Neural crest cell (in vitro differentiated cells): ENCODE measurements at regions not wholly inside any gene's neighbourhood (a gene's known extent, or its start where the extent isn't known, plus 50 kb on each side); places are given as distances from the start of the nearest gene placed in this dataset.

Source experiments
- DNase-seq: peaks from one replicate; pipeline ENCODE4 v3.0.0; 2021; ENCODE audit warnings: low read depth, mixed read lengths, low spot score
- H3K27ac Mint-ChIP-seq: one replicate; pipeline ENCODE4 v1.8.0; 2021; ENCODE audit warnings: mild to moderate bottlenecking, mixed read lengths; ENCODE audit not compliant: unreplicated experiment
- H3K27me3 Mint-ChIP-seq: 2 replicates; pipeline ENCODE4 v1.8.0; 2021; ENCODE audit warnings: low read depth, mild to moderate bottlenecking, mixed read lengths
- H3K36me3 Mint-ChIP-seq: 2 replicates; pipeline ENCODE4 v1.8.0; 2021; ENCODE audit warnings: low read depth, mild to moderate bottlenecking, mixed read lengths
- H3K4me1 Mint-ChIP-seq: 2 replicates; pipeline ENCODE4 v1.8.0; 2021; ENCODE audit warnings: mixed read lengths
- H3K4me3 Mint-ChIP-seq: one replicate; pipeline ENCODE4 v1.8.0; 2021; ENCODE audit warnings: mild to moderate bottlenecking, mixed read lengths
- H3K9me3 Mint-ChIP-seq: 2 replicates; pipeline ENCODE4 v1.8.0; 2021; ENCODE audit warnings: mixed read lengths
- TF ChIP-seq, protein P1 (sequence below): fragments of 200-600 bp; sonication (generic); conservative IDR thresholded peaks from 2 replicates; pipeline ENCODE4 v1.5.0; 2021; ENCODE audit warnings: antibody characterized with exemption, mild to moderate bottlenecking

DNA sequence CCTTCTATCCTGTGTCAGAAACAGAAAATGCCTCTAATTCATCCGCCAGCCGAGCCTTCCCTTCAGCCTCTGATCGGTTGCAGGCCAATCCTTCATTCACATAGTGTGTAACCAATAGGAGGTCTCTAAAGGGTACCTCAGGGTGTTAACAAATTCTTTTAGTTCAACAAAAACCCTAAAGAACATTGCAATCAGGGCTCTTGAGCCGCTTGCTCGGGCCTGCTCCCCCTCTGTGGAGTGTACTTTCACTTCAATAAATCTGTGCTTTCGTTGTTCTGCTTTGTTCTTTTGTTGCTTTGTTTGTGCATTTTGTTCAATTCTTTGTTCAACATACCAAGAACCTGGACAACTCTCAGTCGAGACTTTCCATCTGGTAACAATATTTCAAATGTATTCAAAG is 366.5 kb downstream of the KCTD12 start:
- TF ChIP-seq, protein P1, sequence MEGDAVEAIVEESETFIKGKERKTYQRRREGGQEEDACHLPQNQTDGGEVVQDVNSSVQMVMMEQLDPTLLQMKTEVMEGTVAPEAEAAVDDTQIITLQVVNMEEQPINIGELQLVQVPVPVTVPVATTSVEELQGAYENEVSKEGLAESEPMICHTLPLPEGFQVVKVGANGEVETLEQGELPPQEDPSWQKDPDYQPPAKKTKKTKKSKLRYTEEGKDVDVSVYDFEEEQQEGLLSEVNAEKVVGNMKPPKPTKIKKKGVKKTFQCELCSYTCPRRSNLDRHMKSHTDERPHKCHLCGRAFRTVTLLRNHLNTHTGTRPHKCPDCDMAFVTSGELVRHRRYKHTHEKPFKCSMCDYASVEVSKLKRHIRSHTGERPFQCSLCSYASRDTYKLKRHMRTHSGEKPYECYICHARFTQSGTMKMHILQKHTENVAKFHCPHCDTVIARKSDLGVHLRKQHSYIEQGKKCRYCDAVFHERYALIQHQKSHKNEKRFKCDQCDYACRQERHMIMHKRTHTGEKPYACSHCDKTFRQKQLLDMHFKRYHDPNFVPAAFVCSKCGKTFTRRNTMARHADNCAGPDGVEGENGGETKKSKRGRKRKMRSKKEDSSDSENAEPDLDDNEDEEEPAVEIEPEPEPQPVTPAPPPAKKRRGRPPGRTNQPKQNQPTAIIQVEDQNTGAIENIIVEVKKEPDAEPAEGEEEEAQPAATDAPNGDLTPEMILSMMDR = no peak
- DNase-seq = no peak
- no peak overlapping the region for H3K4me3 Mint-ChIP-seq
- no peaks in the 10 kb centered on the region for H3K36me3 Mint-ChIP-seq
- H3K9me3 Mint-ChIP-seq = peaks cover 7% of the 10 kb centered on the region
- no peaks in the 10 kb centered on the region for H3K27me3 Mint-ChIP-seq
- no peak overlapping the region for H3K27ac Mint-ChIP-seq
- peaks cover 21% of the 10 kb centered on the region for H3K4me1 Mint-ChIP-seq

DNA sequence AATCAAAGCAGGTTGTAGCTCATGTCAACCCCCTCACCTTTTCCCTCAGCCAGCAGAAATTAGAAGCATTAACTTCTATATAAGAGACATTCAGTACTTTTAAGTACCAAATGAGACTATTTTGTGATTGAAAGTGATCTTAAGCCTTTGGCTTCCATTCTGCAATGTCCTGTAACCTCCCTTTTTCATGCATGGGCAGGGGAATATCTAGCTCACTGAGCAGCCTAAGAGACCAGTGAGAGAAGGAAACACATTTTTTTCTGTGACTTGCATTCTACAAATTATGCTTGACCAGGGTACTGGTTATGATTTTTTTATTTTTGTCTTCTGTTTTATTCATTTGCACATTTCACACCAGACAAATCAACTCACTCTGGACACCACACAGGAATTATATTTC is 369.6 kb downstream of the KCTD12 start:
- no peaks in the 10 kb centered on the region for H3K36me3 Mint-ChIP-seq
- TF ChIP-seq, protein P1 = no peak
- H3K9me3 Mint-ChIP-seq = peaks cover 3% of the 10 kb centered on the region
- H3K4me3 Mint-ChIP-seq = no peak overlapping the region
- no peaks in the 10 kb centered on the region for H3K27me3 Mint-ChIP-seq
- DNase-seq = no peak
- H3K4me1 Mint-ChIP-seq = peaks cover 21% of the 10 kb centered on the region
- H3K27ac Mint-ChIP-seq = no peak overlapping the region

DNA sequence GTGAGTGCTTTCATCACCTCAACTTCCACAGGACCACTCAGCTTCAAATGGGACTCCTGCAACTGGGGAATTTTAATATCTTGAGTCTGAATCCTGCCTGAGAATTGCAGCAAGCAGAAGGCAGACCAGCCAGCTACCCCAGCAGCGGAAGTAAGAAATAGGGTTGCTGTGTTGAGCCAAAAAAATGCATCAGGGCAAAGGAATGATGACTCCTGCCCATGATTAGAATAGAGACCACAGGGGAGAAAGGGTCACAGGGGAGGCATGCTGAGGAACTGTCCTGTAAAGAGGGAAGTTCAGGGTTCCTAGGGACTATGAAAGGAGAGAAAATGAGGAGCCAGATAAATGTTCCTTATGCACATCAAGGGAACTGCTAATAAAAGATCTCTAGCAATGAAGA is 370.2 kb downstream of the KCTD12 start:
- H3K4me3 Mint-ChIP-seq = no peak overlapping the region
- no peaks in the 10 kb centered on the region for H3K36me3 Mint-ChIP-seq
- TF ChIP-seq, protein P1 = no peak
- peaks cover 21% of the 10 kb centered on the region for H3K4me1 Mint-ChIP-seq
- H3K27ac Mint-ChIP-seq = no peak overlapping the region
- H3K9me3 Mint-ChIP-seq = no peaks in the 10 kb centered on the region
- DNase-seq = no peak
- no peaks in the 10 kb centered on the region for H3K27me3 Mint-ChIP-seq

DNA sequence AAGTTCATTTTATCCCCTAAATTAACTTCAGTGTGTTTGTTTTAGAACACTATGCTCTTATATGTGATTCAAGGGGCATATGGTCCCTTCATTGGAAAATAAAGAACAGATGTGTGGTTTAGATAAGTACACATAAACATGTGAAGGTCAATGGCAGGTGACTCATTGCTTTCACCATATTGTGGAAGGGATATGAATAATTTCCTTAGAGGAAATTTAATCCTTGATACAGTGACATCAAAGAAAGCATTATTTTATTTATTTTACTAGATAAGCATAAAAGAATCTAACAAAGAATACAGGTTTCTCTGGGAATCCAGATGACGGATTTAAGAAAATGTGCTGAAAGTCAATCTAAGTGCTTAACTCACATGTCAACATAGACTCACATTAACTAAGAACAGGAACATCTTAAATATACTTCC is 373.5 kb downstream of the KCTD12 start:
- TF ChIP-seq, protein P1 = no peak
- H3K9me3 Mint-ChIP-seq = no peaks in the 10 kb centered on the region
- peaks cover 16% of the 10 kb centered on the region for H3K4me1 Mint-ChIP-seq
- H3K4me3 Mint-ChIP-seq = no peak overlapping the region
- no peak for DNase-seq
- no peak overlapping the region for H3K27ac Mint-ChIP-seq
- no peaks in the 10 kb centered on the region for H3K27me3 Mint-ChIP-seq
- no peaks in the 10 kb centered on the region for H3K36me3 Mint-ChIP-seq

DNA sequence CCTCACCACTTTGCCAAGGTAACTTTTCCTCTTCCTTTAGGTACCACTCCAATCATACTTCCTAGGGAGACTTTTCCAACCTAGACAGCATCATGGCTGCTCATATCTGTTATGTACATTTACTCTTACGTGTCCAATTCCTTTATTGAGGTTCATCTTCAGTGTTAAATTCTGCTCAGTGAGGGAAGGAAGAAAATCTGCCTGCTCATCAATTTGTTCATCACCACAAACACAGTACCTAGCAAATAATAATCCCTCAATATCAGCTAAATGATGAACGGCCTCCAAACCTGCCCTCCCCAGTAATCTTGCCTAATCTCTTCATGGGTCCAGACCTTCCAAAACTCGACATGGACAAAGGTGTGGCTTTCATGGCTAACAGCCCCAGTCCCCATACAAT is 380.8 kb downstream of the KCTD12 start:
- Mint-ChIP-seq H3K9me3 (no peaks in the 10 kb centered on the region), H3K4me1 (peaks cover 22% of the 10 kb centered on the region), H3K27ac (no peak overlapping the region)

More for the DNA sequence above, 380.8 kb downstream of the KCTD12 start:
- TF ChIP-seq, protein P1 = no peak
- H3K36me3 Mint-ChIP-seq = no peaks in the 10 kb centered on the region
- H3K27me3 Mint-ChIP-seq = no peaks in the 10 kb centered on the region
- H3K4me3 Mint-ChIP-seq = no peak overlapping the region
- DNase-seq = no peak
